ENCODE measurements at regions not wholly inside any gene's neighbourhood (a gene's known extent, or its start where the extent isn't known, plus 50 kb on each side); places are given as distances from the start of the nearest gene placed in this dataset.
"Not testable (repeated sequence)": the region's sequence is repeated elsewhere in the genome, so short reads cannot be mapped to it uniquely, and the experiment has no call there.

- not testable (repeated sequence) for TF ChIP-seq SMC3 (IDR thresholded peaks at IDR 0.05; ENCODE audit: low read depth, low read length); MAX (IDR thresholded peaks at IDR 0.05; ENCODE audit: low read depth); GATA2 (CRISPR knock-in tag; IDR thresholded peaks at IDR 0.05); POLR2AphosphoS5 (IDR thresholded peaks at IDR 0.05; ENCODE audit: low read depth, low read length); SIN3A (IDR thresholded peaks at IDR 0.05; ENCODE audit: borderline replicate concordance, low read depth, low read length); PBX3 (IDR thresholded peaks at IDR 0.05); TEAD4 (IDR thresholded peaks at IDR 0.05; ENCODE audit: borderline replicate concordance, insufficient read depth); RAD21 (IDR thresholded peaks at IDR 0.05; ENCODE audit: low read length)
- TF ChIP-seq, protein P1, sequence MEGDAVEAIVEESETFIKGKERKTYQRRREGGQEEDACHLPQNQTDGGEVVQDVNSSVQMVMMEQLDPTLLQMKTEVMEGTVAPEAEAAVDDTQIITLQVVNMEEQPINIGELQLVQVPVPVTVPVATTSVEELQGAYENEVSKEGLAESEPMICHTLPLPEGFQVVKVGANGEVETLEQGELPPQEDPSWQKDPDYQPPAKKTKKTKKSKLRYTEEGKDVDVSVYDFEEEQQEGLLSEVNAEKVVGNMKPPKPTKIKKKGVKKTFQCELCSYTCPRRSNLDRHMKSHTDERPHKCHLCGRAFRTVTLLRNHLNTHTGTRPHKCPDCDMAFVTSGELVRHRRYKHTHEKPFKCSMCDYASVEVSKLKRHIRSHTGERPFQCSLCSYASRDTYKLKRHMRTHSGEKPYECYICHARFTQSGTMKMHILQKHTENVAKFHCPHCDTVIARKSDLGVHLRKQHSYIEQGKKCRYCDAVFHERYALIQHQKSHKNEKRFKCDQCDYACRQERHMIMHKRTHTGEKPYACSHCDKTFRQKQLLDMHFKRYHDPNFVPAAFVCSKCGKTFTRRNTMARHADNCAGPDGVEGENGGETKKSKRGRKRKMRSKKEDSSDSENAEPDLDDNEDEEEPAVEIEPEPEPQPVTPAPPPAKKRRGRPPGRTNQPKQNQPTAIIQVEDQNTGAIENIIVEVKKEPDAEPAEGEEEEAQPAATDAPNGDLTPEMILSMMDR (IDR thresholded peaks at IDR 0.05): not testable (repeated sequence)
- TF ChIP-seq TAF1 (IDR thresholded peaks at IDR 0.05; ENCODE audit: borderline replicate concordance, low read depth, low read length): peak; percentile 62; the same call in 1 of the 2 replicates
Observed at GRCh38 chr10:46786518-46787320, 124.5 kb upstream of the PTPN20 start.
